KMS-11 (cell line): ENCODE measurements at regions not wholly inside any gene's neighbourhood (a gene's known extent, or its start where the extent isn't known, plus 50 kb on each side); places are given as distances from the start of the nearest gene placed in this dataset.

Experiments
- H2AFZ ChIP-seq: fragments of 200-600 bp; sonication (generic); 2 replicates; pipeline ENCODE4 v1.6.1; 2016; ENCODE audit warnings: antibody characterized with exemption, mixed run types, low read depth
- H3K27ac ChIP-seq: fragments of 200-600 bp; sonication (generic); 2 replicates; pipeline ENCODE4 v1.6.1; 2016; ENCODE audit warnings: mild to moderate bottlenecking, mixed run types
- H3K27me3 ChIP-seq: fragments of 200-600 bp; sonication (generic); 2 replicates; pipeline ENCODE4 v1.6.1; 2017; ENCODE audit warnings: mild to moderate bottlenecking, low read depth, mixed run types, moderate library complexity; ENCODE audit not compliant: insufficient read depth
- H3K36me3 ChIP-seq: fragments of 200-600 bp; sonication (generic); 2 replicates; pipeline ENCODE4 v1.6.1; 2017; ENCODE audit warnings: mild to moderate bottlenecking, mixed run types; ENCODE audit not compliant: insufficient read depth
- H3K4me1 ChIP-seq: fragments of 200-600 bp; sonication (generic); 2 replicates; pipeline ENCODE4 v1.6.1; 2016; ENCODE audit warnings: mild to moderate bottlenecking, low read depth, mixed run types; ENCODE audit not compliant: poor library complexity, severe bottlenecking
- H3K4me2 ChIP-seq: fragments of 200-600 bp; sonication (generic); 2 replicates; pipeline ENCODE4 v1.7.0; 2016; ENCODE audit warnings: mild to moderate bottlenecking, mixed run types
- H3K4me3 ChIP-seq: fragments of 200-600 bp; sonication (generic); IDR thresholded peaks from 2 replicates; pipeline ENCODE4 v1.6.1; 2017; ENCODE audit warnings: low read depth, low read length, mixed read lengths; ENCODE audit not compliant: insufficient read depth
- H3K79me2 ChIP-seq: fragments of 200-600 bp; sonication (generic); 2 replicates; pipeline ENCODE4 v1.6.1; 2016; ENCODE audit warnings: low read depth, mixed run types; ENCODE audit not compliant: insufficient read depth
- H3K9ac ChIP-seq: fragments of 200-600 bp; sonication (generic); 2 replicates; pipeline ENCODE4 v1.6.1; 2016; ENCODE audit warnings: mild to moderate bottlenecking, mixed run types
- H4K20me1 ChIP-seq: fragments of 200-600 bp; sonication (generic); 2 replicates; pipeline ENCODE4 v1.6.1; 2016; ENCODE audit warnings: mild to moderate bottlenecking, mixed run types; ENCODE audit not compliant: insufficient read depth
- CTCF ChIP-seq: fragments of 200-600 bp; sonication (generic); conservative IDR thresholded peaks from 2 replicates; pipeline ENCODE4 v1.6.1; 2017; ENCODE audit warnings: low read depth, mild to moderate bottlenecking, antibody characterized with exemption, low read length, moderate library complexity, mixed read lengths

DNA sequence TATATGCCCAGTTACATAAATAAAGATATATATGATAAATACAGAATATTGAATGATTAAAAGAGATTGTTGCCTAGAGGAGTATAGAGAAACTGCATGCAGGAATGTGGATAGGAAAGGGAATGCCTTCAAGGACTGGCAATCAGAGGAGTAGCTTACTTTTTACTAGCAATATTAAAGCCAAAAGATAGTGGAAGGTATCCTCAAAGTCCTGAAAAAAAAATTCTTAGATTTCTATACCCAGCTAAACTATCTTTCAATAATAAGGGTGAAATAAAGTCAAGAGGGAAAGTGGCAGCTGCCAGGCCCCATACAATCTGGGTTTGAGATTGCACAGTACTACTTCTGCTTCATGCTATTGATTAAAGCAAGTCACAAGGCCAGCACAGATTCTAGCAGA is 733.2 kb downstream of the GATA3 start:
- H3K79me2 ChIP-seq: no peaks in the 10 kb centered on the region
- no peaks in the 10 kb centered on the region for H3K36me3 ChIP-seq
- no peaks in the 10 kb centered on the region for H3K27me3 ChIP-seq
- no peak overlapping the region for H3K9ac ChIP-seq
- H3K4me1 ChIP-seq: no peaks in the 10 kb centered on the region
- TF ChIP-seq CTCF: no peak
- no peak overlapping the region for H3K4me2 ChIP-seq
- H3K4me3 ChIP-seq: no peak overlapping the region
- no peak overlapping the region for H2AFZ ChIP-seq
- H4K20me1 ChIP-seq: no peaks in the 10 kb centered on the region
- no peak overlapping the region for H3K27ac ChIP-seq

GRCh38 chr10:8790390-8790789 is 735.9 kb downstream of the GATA3 start:
- H3K79me2 ChIP-seq: no peaks in the 10 kb centered on the region
- no peak overlapping the region for H3K4me2 ChIP-seq
- no peak for TF ChIP-seq CTCF
- H3K36me3 ChIP-seq: no peaks in the 10 kb centered on the region
- no peak overlapping the region for H2AFZ ChIP-seq
- H4K20me1 ChIP-seq: no peaks in the 10 kb centered on the region
- no peaks in the 10 kb centered on the region for H3K27me3 ChIP-seq
- no peak overlapping the region for H3K9ac ChIP-seq
- H3K4me3 ChIP-seq: no peak overlapping the region
- no peaks in the 10 kb centered on the region for H3K4me1 ChIP-seq
- H3K27ac ChIP-seq: no peak overlapping the region

GRCh38 chr10:8794860-8795259 is 740.4 kb downstream of the GATA3 start:
- no peaks in the 10 kb centered on the region for H3K79me2 ChIP-seq
- TF ChIP-seq CTCF: no peak
- no peak overlapping the region for H2AFZ ChIP-seq

GRCh38 chr10:8800426-8800825 is 745.9 kb downstream of the GATA3 start:
- H4K20me1 ChIP-seq: no peaks in the 10 kb centered on the region
- H3K27ac ChIP-seq: no peak overlapping the region
- H3K36me3 ChIP-seq: no peaks in the 10 kb centered on the region
- no peak for TF ChIP-seq CTCF
- H2AFZ ChIP-seq: no peak overlapping the region
- H3K4me3 ChIP-seq: no peak overlapping the region
- no peak overlapping the region for H3K4me2 ChIP-seq
- no peaks in the 10 kb centered on the region for H3K79me2 ChIP-seq
- no peaks in the 10 kb centered on the region for H3K4me1 ChIP-seq
- H3K27me3 ChIP-seq: no peaks in the 10 kb centered on the region
- H3K9ac ChIP-seq: no peak overlapping the region

More at GRCh38 chr10:8794860-8795259, 740.4 kb downstream of the GATA3 start:
- Histone ChIP-seq H3K27ac (no peak overlapping the region), H4K20me1 (no peaks in the 10 kb centered on the region), H3K27me3 (no peaks in the 10 kb centered on the region), H3K36me3 (no peaks in the 10 kb centered on the region), H3K4me2 (no peak overlapping the region), H3K4me1 (no peaks in the 10 kb centered on the region), H3K9ac (no peak overlapping the region), H3K4me3 (no peak overlapping the region)
